B cell (primary cell): ENCODE measurements at regions not wholly inside any gene's neighbourhood (a gene's known extent, or its start where the extent isn't known, plus 50 kb on each side); places are given as distances from the start of the nearest gene placed in this dataset.

Source experiments
- ATAC-seq: fragments of 200-7000 bp; cut with Tn5 transposase; one replicate; pipeline ENCODE4 v1.10.0; 2021; ENCODE audit warnings: low read depth, mild to moderate bottlenecking, moderate number of reproducible peaks, moderate library complexity
- CTCF ChIA-PET: fragments of 350-600 bp; sonication (Branson Sonifier 250); formaldehyde crosslinking; loops from one replicate; lab custom pipeline; 2021; ENCODE audit warnings: antibody characterized with exemption, inconsistent platforms; lab: Charles Lee
- POLR2A ChIA-PET: fragments of 350-600 bp; sonication (Branson Sonifier 250); formaldehyde crosslinking; loops from one replicate; lab custom pipeline; 2021; ENCODE audit warnings: antibody characterized with exemption; lab: Charles Lee
- DNase-seq: peaks from one replicate; pipeline ENCODE4 v3.0.0; 2013
- H2AFZ ChIP-seq: 2 replicates; pipeline ENCODE4 v1.6.1; 2012; ENCODE audit warnings: mild to moderate bottlenecking, low read depth, low read length; ENCODE audit not compliant: insufficient read depth, poor library complexity, severe bottlenecking
- H3K27ac ChIP-seq, 2 donors: 1 replicate in 1 of 2; 2 replicates in 1 of 2; pipeline ENCODE4 v1.5.1; 2012 to 2013; ENCODE audit warnings: low read length in 2 of 2, mild to moderate bottlenecking in 2 of 2, moderate library complexity in 1 of 2
- H3K27me3 ChIP-seq, 4 experiments: fragments of 200-600 bp in 1 of 4; sonication (generic) in 1 of 4; replicated peaks in 1 of 4; 1 replicate in 2 of 4; 2 replicates in 2 of 4; pipeline versions ENCODE4 v1.6.1 to v1.7.0; 2013 to 2016; ENCODE audit warnings: low read length in 3 of 4, mild to moderate bottlenecking in 2 of 4, mixed read lengths in 1 of 4, moderate library complexity in 1 of 4; ENCODE audit not compliant: insufficient read depth in 4 of 4, control insufficient read depth in 3 of 4; ENCODE audit errors: control extremely low read depth in 1 of 4
- H3K36me3 ChIP-seq, 2 experiments: replicated peaks in 1 of 2; 1 replicate in 1 of 2; 2 replicates in 1 of 2; pipeline versions ENCODE4 v1.6.1 to v1.7.1; 2013; ENCODE audit warnings: low read length in 1 of 2; ENCODE audit not compliant: insufficient read depth in 2 of 2, control insufficient read depth in 1 of 2; ENCODE audit errors: control extremely low read depth in 1 of 2, extremely low read depth in 1 of 2
- H3K4me1 ChIP-seq, 2 donors: fragments of 200-600 bp in 1 of 2; sonication (generic) in 1 of 2; 1 replicate in 1 of 2; 2 replicates in 1 of 2; pipeline versions ENCODE4 v1.5.1 to v1.6.1; 2013 to 2017; ENCODE audit warnings: low read length in 2 of 2; ENCODE audit not compliant: control insufficient read depth in 2 of 2, insufficient read depth in 2 of 2
- H3K4me2 ChIP-seq: replicated peaks from 2 replicates; pipeline ENCODE3; 2012; ENCODE audit warnings: mild to moderate bottlenecking, low read depth, low read length; ENCODE audit not compliant: poor library complexity, severe bottlenecking
- H3K4me3 ChIP-seq, 5 experiments: fragments of 200-600 bp in 1 of 5; sonication (generic) in 1 of 5; 1 replicate in 3 of 5; 2 replicates in 2 of 5; pipeline versions ENCODE4 v1.5.1 to v1.7.0; 2011 to 2016; ENCODE audit warnings: low read length in 4 of 5, mild to moderate bottlenecking in 4 of 5, low read depth in 2 of 5, control low read depth in 1 of 5, moderate library complexity in 1 of 5; ENCODE audit not compliant: insufficient read depth in 1 of 5; ENCODE audit errors: control extremely low read depth in 1 of 5, extremely low read depth in 1 of 5
- H3K79me2 ChIP-seq: fragments of 200-600 bp; sonication (generic); one replicate; pipeline ENCODE4 v1.6.0; 2016; ENCODE audit warnings: low read length; ENCODE audit not compliant: control insufficient read depth, insufficient read depth
- H3K9ac ChIP-seq: fragments of 200-600 bp; sonication (generic); 2 replicates; pipeline ENCODE4 v1.6.1; 2017; ENCODE audit warnings: mild to moderate bottlenecking, low read length, moderate library complexity
- H3K9me3 ChIP-seq, 3 donors: one replicate each; pipeline versions ENCODE4 v1.6.1 to v1.7.1; 2013; ENCODE audit warnings: low read length in 2 of 3; ENCODE audit not compliant: control insufficient read depth in 2 of 3, insufficient read depth in 1 of 3; ENCODE audit errors: control extremely low read depth in 1 of 3
- H4K20me1 ChIP-seq: 2 replicates; pipeline ENCODE4 v1.6.0; 2012; ENCODE audit warnings: mild to moderate bottlenecking, low read length; ENCODE audit not compliant: insufficient read depth, control insufficient read depth, poor library complexity, severe bottlenecking
- H3K27ac Mint-ChIP-seq: one replicate; pipeline ENCODE4 v1.8.0; 2021; ENCODE audit warnings: mixed read lengths
- H3K27me3 Mint-ChIP-seq: one replicate; pipeline ENCODE4 v1.8.0; 2021; ENCODE audit warnings: mixed read lengths
- H3K4me1 Mint-ChIP-seq: one replicate; pipeline ENCODE4 v1.8.0; 2021; ENCODE audit warnings: mixed read lengths
- H3K4me3 Mint-ChIP-seq: one replicate; pipeline ENCODE4 v1.8.0; 2021; ENCODE audit warnings: mixed read lengths
- H3K9me3 Mint-ChIP-seq: one replicate; pipeline ENCODE4 v1.8.0; 2022; ENCODE audit warnings: mixed read lengths; ENCODE audit not compliant: insufficient read depth
- EZH2 ChIP-seq: IDR thresholded peaks from 2 replicates; pipeline ENCODE4 v1.6.1; 2012; ENCODE audit warnings: borderline replicate concordance, low read depth, mild to moderate bottlenecking, moderate library complexity, low read length; ENCODE audit not compliant: insufficient read depth, poor library complexity, severe bottlenecking
- WGBS: methylation state at CpG from one replicate; pipeline ENCODE4 v1.1.5; 2013; ENCODE audit warnings: missing lambda C conversion rate; ENCODE audit not compliant: insufficient coverage; 5-methylcytosine and 5-hydroxymethylcytosine counted together
- intact Hi-C: fragments of 100-400 bp; cut with micrococcal nuclease; formaldehyde crosslinking; loops from one replicate; pipeline ENCODE4 v1.10.0; 2022
- TF ChIP-seq, protein P1 (sequence below): fragments of 200-600 bp; IDR thresholded peaks from one replicate; pipeline ENCODE4 v1.8.0; 2022; ENCODE audit warnings: antibody characterized with exemption, mild to moderate bottlenecking

DNA sequence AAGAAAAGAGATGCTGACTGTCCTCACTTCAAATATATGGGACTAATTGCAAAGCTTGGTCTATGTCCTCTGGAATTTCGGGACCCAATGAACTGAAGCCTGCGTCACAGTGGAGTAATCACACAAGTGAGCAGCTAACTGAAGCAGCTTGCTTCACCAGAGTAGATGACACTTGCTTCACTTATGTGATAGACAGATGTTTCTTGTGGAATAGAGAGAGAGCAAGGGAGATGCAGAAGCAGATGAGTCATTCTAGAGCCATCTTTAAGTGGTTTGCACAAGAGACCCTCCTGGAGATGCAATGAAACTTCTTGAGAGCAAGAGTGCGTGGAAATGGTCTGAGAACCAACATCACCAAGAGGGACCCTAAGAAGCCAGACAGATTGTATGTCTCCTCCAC lies 1537.1 kb upstream of the FLRT2 start:
- WGBS = 90% methylated on average over 2 of the region's 3 CpGs
- H3K9ac ChIP-seq = no peak overlapping the region

GRCh38 chr14:83993545-83993944 lies 1536.4 kb upstream of the FLRT2 start:
- Histone ChIP-seq H3K4me2 (no peak overlapping the region), H3K4me1 (no peaks in the 10 kb centered on the region), H3K79me2 (no peaks in the 10 kb centered on the region), H3K27me3 (no peaks in the 10 kb centered on the region), H3K9me3 (peaks cover 0 to 2% (median 1%) of the 10 kb centered on the region in 3 donors), H3K36me3 (no peaks in the 10 kb centered on the region), H3K9ac (no peak overlapping the region), H4K20me1 (no peaks in the 10 kb centered on the region), H3K27ac (no peak overlapping the region), H3K4me3 (no peak overlapping the region), H2AFZ (no peak overlapping the region)
- ATAC-seq (no peak), DNase-seq (no peak)
- no CpG with 5 or more reads among the region's 2 CpGs for WGBS
- CTCF ChIA-PET = no interaction called here
- intact Hi-C loops = no loop called here
- TF ChIP-seq, protein P1, sequence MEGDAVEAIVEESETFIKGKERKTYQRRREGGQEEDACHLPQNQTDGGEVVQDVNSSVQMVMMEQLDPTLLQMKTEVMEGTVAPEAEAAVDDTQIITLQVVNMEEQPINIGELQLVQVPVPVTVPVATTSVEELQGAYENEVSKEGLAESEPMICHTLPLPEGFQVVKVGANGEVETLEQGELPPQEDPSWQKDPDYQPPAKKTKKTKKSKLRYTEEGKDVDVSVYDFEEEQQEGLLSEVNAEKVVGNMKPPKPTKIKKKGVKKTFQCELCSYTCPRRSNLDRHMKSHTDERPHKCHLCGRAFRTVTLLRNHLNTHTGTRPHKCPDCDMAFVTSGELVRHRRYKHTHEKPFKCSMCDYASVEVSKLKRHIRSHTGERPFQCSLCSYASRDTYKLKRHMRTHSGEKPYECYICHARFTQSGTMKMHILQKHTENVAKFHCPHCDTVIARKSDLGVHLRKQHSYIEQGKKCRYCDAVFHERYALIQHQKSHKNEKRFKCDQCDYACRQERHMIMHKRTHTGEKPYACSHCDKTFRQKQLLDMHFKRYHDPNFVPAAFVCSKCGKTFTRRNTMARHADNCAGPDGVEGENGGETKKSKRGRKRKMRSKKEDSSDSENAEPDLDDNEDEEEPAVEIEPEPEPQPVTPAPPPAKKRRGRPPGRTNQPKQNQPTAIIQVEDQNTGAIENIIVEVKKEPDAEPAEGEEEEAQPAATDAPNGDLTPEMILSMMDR = no peak
- no peak for TF ChIP-seq EZH2
- POLR2A ChIA-PET = no interaction called here
- no peak overlapping the region for H3K27ac Mint-ChIP-seq
- peaks cover 4% of the 10 kb centered on the region for H3K9me3 Mint-ChIP-seq
- no peaks in the 10 kb centered on the region for H3K27me3 Mint-ChIP-seq
- H3K4me1 Mint-ChIP-seq = no peaks in the 10 kb centered on the region
- no peak overlapping the region for H3K4me3 Mint-ChIP-seq

More for the DNA sequence above, 1537.1 kb upstream of the FLRT2 start:
- ChIA-PET CTCF (no interaction called here), POLR2A (no interaction called here)
- Mint-ChIP-seq H3K27me3 (no peaks in the 10 kb centered on the region), H3K27ac (no peak overlapping the region), H3K4me1 (no peaks in the 10 kb centered on the region), H3K9me3 (peaks cover 4% of the 10 kb centered on the region), H3K4me3 (no peak overlapping the region)
- no peak overlapping the region for H3K27ac ChIP-seq
- TF ChIP-seq, protein P1 = no peak
- TF ChIP-seq EZH2 = no peak
- DNase-seq (no peak), ATAC-seq (no peak)
- intact Hi-C loops = no loop called here
- peaks cover 0 to 2% (median 1%) of the 10 kb centered on the region in 3 donors for H3K9me3 ChIP-seq
- H3K79me2 ChIP-seq = no peaks in the 10 kb centered on the region
- no peaks in the 10 kb centered on the region for H3K27me3 ChIP-seq
- no peaks in the 10 kb centered on the region for H3K36me3 ChIP-seq
- H3K4me1 ChIP-seq = no peaks in the 10 kb centered on the region
- no peaks in the 10 kb centered on the region for H4K20me1 ChIP-seq
- no peak overlapping the region for H3K4me2 ChIP-seq
- no peak overlapping the region for H3K4me3 ChIP-seq
- no peak overlapping the region for H2AFZ ChIP-seq
